CD14-positive monocyte (primary cell): ENCODE measurements at regions not wholly inside any gene's neighbourhood (a gene's known extent, or its start where the extent isn't known, plus 50 kb on each side); places are given as distances from the start of the nearest gene placed in this dataset.

Source experiments
- DNase-seq, 3 donors: peaks; one replicate each; pipeline ENCODE4 v3.0.0-alpha.2; 2011 to 2022
- H2AFZ ChIP-seq: 2 replicates; pipeline ENCODE4 v1.6.0; 2012; ENCODE audit warnings: mild to moderate bottlenecking, low read depth, low read length, inconsistent platforms; ENCODE audit not compliant: insufficient read depth, poor library complexity, severe bottlenecking
- H3K27ac ChIP-seq, 2 donors: 1 replicate in 1 of 2; 2 replicates in 1 of 2; pipeline ENCODE4 v1.5.1; 2012 to 2013; ENCODE audit warnings: low read length in 2 of 2, control low read depth in 1 of 2, inconsistent platforms in 1 of 2, low read depth in 1 of 2, mild to moderate bottlenecking in 1 of 2
- H3K27me3 ChIP-seq, 2 donors: one replicate each; pipeline versions ENCODE4 v1.6.0 to v1.6.1; 2011 to 2013; ENCODE audit warnings: low read length in 2 of 2; ENCODE audit not compliant: control insufficient read depth in 2 of 2, insufficient read depth in 2 of 2
- H3K36me3 ChIP-seq, 2 donors: replicated peaks in 1 of 2; 1 replicate in 1 of 2; 2 replicates in 1 of 2; pipeline versions ENCODE4 v1.5.1 to v1.6.1; 2012 to 2013; ENCODE audit warnings: low read length in 2 of 2, control low read depth in 1 of 2, inconsistent platforms in 1 of 2, mild to moderate bottlenecking in 1 of 2; ENCODE audit not compliant: insufficient read depth in 2 of 2, control insufficient read depth in 1 of 2
- H3K4me1 ChIP-seq, 2 donors: 1 replicate in 1 of 2; 2 replicates in 1 of 2; pipeline versions ENCODE4 v1.5.1 to v1.6.1; 2012 to 2013; ENCODE audit warnings: low read length in 2 of 2, control low read depth in 1 of 2, inconsistent platforms in 1 of 2, mild to moderate bottlenecking in 1 of 2, moderate library complexity in 1 of 2; ENCODE audit not compliant: insufficient read depth in 2 of 2, control insufficient read depth in 1 of 2
- H3K4me2 ChIP-seq: replicated peaks from 2 replicates; pipeline ENCODE3; 2012; ENCODE audit warnings: low read length, moderate library complexity, mild to moderate bottlenecking; ENCODE audit not compliant: poor library complexity, severe bottlenecking; ENCODE audit errors: extremely low read depth
- H3K4me3 ChIP-seq, 3 experiments: fragments of 200-600 bp in 1 of 3; sonication (generic) in 1 of 3; replicated peaks in 1 of 3; 1 replicate in 2 of 3; 2 replicates in 1 of 3; pipeline ENCODE4 v1.5.1; 2011 to 2013; ENCODE audit warnings: low read length in 3 of 3, mild to moderate bottlenecking in 3 of 3, control low read depth in 2 of 3, low read depth in 2 of 3, inconsistent platforms in 1 of 3, moderate library complexity in 1 of 3
- H3K79me2 ChIP-seq: 2 replicates; pipeline ENCODE4 v1.6.0; 2012; ENCODE audit warnings: mild to moderate bottlenecking, control low read depth, inconsistent platforms, low read length, moderate library complexity; ENCODE audit not compliant: insufficient read depth
- H3K9ac ChIP-seq: 2 replicates; pipeline ENCODE4 v1.6.0; 2017; ENCODE audit warnings: low read length, mild to moderate bottlenecking; ENCODE audit not compliant: insufficient read depth, poor library complexity, severe bottlenecking
- H3K9me3 ChIP-seq, 2 donors: replicated peaks in 1 of 2; 1 replicate in 1 of 2; 2 replicates in 1 of 2; pipeline versions ENCODE4 v1.5.1 to v1.6.1; 2012 to 2013; ENCODE audit warnings: low read length in 2 of 2, control low read depth in 1 of 2; ENCODE audit not compliant: control insufficient read depth in 1 of 2, insufficient read depth in 1 of 2
- H4K20me1 ChIP-seq: 2 replicates; pipeline ENCODE4 v1.6.0; 2012; ENCODE audit warnings: mild to moderate bottlenecking, low read length, control low read depth, moderate library complexity; ENCODE audit not compliant: insufficient read depth
- H3K27ac Mint-ChIP-seq, 7 donors: one replicate each; pipeline ENCODE4 v1.8.0; 2020; ENCODE audit warnings: mild to moderate bottlenecking in 7 of 7, mixed read lengths in 7 of 7, moderate library complexity in 6 of 7, inconsistent platforms in 2 of 7
- H3K27me3 Mint-ChIP-seq, 3 donors: one replicate each; pipeline ENCODE4 v1.8.0; 2021 to 2022; ENCODE audit warnings: low read depth in 3 of 3, mild to moderate bottlenecking in 3 of 3, mixed read lengths in 3 of 3, moderate library complexity in 3 of 3, inconsistent platforms in 1 of 3
- H3K36me3 Mint-ChIP-seq, 2 donors: one replicate each; pipeline ENCODE4 v1.8.0; 2020; ENCODE audit warnings: mixed read lengths in 2 of 2, inconsistent platforms in 1 of 2, mild to moderate bottlenecking in 1 of 2
- H3K4me1 Mint-ChIP-seq: one replicate; pipeline ENCODE4 v1.8.0; 2020; ENCODE audit warnings: mild to moderate bottlenecking, mixed read lengths
- H3K4me3 Mint-ChIP-seq, 2 donors: one replicate each; pipeline ENCODE4 v1.8.0; 2020; ENCODE audit warnings: mild to moderate bottlenecking in 2 of 2, mixed read lengths in 2 of 2, moderate library complexity in 1 of 2
- H3K9me3 Mint-ChIP-seq, 7 donors: one replicate each; pipeline ENCODE4 v1.8.0; 2020 to 2022; ENCODE audit warnings: mixed read lengths in 7 of 7, mild to moderate bottlenecking in 6 of 7, moderate library complexity in 6 of 7, inconsistent platforms in 2 of 7
- WGBS: methylation state at CpG from one replicate; pipeline ENCODE4 v1.1.5; 2013; ENCODE audit warnings: missing lambda C conversion rate; ENCODE audit not compliant: insufficient coverage; 5-methylcytosine and 5-hydroxymethylcytosine counted together
- intact Hi-C, 2 donors: fragments of 100-400 bp; cut with micrococcal nuclease; formaldehyde crosslinking; loops; one replicate each; pipeline versions ENCODE4 v1.15.0 to v1.15.1; 2023
- TF ChIP-seq, protein P1 (sequence below): fragments of 200-600 bp; IDR thresholded peaks from one replicate; pipeline ENCODE4 v1.8.0; 2022; ENCODE audit warnings: antibody characterized with exemption, mild to moderate bottlenecking

- no peak overlapping the region for H3K9ac ChIP-seq
- TF ChIP-seq, protein P1, sequence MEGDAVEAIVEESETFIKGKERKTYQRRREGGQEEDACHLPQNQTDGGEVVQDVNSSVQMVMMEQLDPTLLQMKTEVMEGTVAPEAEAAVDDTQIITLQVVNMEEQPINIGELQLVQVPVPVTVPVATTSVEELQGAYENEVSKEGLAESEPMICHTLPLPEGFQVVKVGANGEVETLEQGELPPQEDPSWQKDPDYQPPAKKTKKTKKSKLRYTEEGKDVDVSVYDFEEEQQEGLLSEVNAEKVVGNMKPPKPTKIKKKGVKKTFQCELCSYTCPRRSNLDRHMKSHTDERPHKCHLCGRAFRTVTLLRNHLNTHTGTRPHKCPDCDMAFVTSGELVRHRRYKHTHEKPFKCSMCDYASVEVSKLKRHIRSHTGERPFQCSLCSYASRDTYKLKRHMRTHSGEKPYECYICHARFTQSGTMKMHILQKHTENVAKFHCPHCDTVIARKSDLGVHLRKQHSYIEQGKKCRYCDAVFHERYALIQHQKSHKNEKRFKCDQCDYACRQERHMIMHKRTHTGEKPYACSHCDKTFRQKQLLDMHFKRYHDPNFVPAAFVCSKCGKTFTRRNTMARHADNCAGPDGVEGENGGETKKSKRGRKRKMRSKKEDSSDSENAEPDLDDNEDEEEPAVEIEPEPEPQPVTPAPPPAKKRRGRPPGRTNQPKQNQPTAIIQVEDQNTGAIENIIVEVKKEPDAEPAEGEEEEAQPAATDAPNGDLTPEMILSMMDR, result no peak
- H3K9me3 ChIP-seq, result no peaks in the 10 kb centered on the region
- 90% methylated on average over 1 of the region's 2 CpGs for WGBS
- no peak overlapping the region for H3K27ac ChIP-seq
- H3K36me3 Mint-ChIP-seq, result no peaks in the 10 kb centered on the region
- no peak overlapping the region for H3K4me3 Mint-ChIP-seq
- H3K27me3 ChIP-seq, result no peaks in the 10 kb centered on the region
- H3K9me3 Mint-ChIP-seq, result peaks cover 0 to 5% (median 0%) of the 10 kb centered on the region in 7 donors
- no peak overlapping the region for H3K27ac Mint-ChIP-seq
- no peak overlapping the region for H2AFZ ChIP-seq
- H3K4me1 ChIP-seq, result no peaks in the 10 kb centered on the region
- H3K4me2 ChIP-seq, result no peak overlapping the region
- H3K4me3 ChIP-seq, result no peak overlapping the region
- peaks cover 2 to 7% (median 5%) of the 10 kb centered on the region in 3 donors for H3K27me3 Mint-ChIP-seq
- no peaks in the 10 kb centered on the region for H4K20me1 ChIP-seq
- no peak for DNase-seq
- no peaks in the 10 kb centered on the region for H3K4me1 Mint-ChIP-seq
- H3K79me2 ChIP-seq, result no peaks in the 10 kb centered on the region
- intact Hi-C loops, result no loop called here
- no peaks in the 10 kb centered on the region for H3K36me3 ChIP-seq
Measured at GRCh38 chr6:56297022-56297989, 49.9 kb upstream of the COL21A1 start.
